ENCODE measurements at regions not wholly inside any gene's neighbourhood (a gene's known extent, or its start where the extent isn't known, plus 50 kb on each side); places are given as distances from the start of the nearest gene placed in this dataset.

DNA sequence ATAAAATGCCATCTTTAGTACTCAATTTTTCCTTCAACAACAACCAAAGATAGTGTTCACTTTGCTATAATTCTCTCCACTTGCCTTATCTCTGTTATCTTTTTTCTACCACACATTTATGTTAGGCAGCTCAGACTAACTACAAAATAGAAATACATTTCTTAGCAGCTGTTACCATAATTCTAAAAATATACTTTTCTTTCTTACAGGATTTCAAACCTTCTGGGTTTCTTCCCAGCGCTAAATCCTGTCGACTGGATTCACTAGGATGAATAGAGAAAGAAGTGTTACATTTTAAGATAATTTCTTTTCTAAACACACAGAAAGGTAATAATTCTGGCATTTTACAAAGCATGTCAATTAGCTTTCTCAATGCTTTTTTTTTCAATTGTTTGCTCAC lies 105.5 kb upstream of the GK2 start:
- H3K36me3 ChIP-seq (ENCODE audit: control insufficient read depth in 2 of 2, insufficient read depth in 2 of 2, low read length in 1 of 2) = no peaks in the 10 kb centered on the region
- intact Hi-C loops (cut with micrococcal nuclease; ENCODE audit: unreplicated experiment) = no loop called here
- no peaks in the 10 kb centered on the region for H4K20me1 ChIP-seq (ENCODE audit: control insufficient read depth, insufficient read depth)
- H3K27ac ChIP-seq (ENCODE audit: control insufficient read depth, insufficient read depth) = no peak overlapping the region
- in situ Hi-C loops (cut with MboI) = no loop called here
- no peaks in the 10 kb centered on the region for H3K79me2 ChIP-seq (ENCODE audit: control insufficient read depth, insufficient read depth, low read length)
- ChIA-PET RAD21 (ENCODE audit: unreplicated experiment) (no interaction called here), SMC1A (ENCODE audit: uncharacterized antibody, unreplicated experiment) (no interaction called here), POLR2A (interaction anchor here (0.6 kb wide), 1 partner anchor 387 kb away, joined by 3 read pairs; no protein-coding TSS in a partner anchor), CTCF (interaction anchor here (0.6 kb wide), 1 partner anchor 254 kb away, joined by 3 read pairs; no protein-coding TSS in a partner anchor)
- H3K9me3 ChIP-seq (replicated peaks; ENCODE audit: control insufficient read depth, insufficient read depth, low read length) = no peaks in the 10 kb centered on the region
- no peak overlapping the region for H3K4me3 ChIP-seq
- no peak for DNase-seq (ENCODE audit: low read depth, low spot score)
- H3K4me1 ChIP-seq (ENCODE audit: control insufficient read depth, insufficient read depth, low read length) = no peaks in the 10 kb centered on the region
- H3K9ac ChIP-seq (ENCODE audit: control insufficient read depth, insufficient read depth, low read length) = no peak overlapping the region
- H2AFZ ChIP-seq (ENCODE audit: control insufficient read depth, low read depth, low read length) = no peak overlapping the region
- no peak for FAIRE-seq
- TF ChIP-seq NRF1 (conservative IDR thresholded peaks at IDR 0.05; ENCODE audit: low read depth, low read length) (no peak), TARDBP (IDR thresholded peaks at IDR 0.05; ENCODE audit: borderline replicate concordance) (no peak), CEBPB (IDR thresholded peaks at IDR 0.05; ENCODE audit: borderline replicate concordance in 1 of 2, low read depth in 2 of 2, low read length in 2 of 2) (no peak), JUND (IDR thresholded peaks at IDR 0.05; ENCODE audit: low read depth, low read length) (no peak), EED (IDR thresholded peaks at IDR 0.05; ENCODE audit: low read depth) (no peak), MYB (IDR thresholded peaks at IDR 0.05; ENCODE audit: borderline replicate concordance, low read depth, low read length) (no peak), GATAD2B (conservative IDR thresholded peaks at IDR 0.05; ENCODE audit: low read depth) (no peak), BHLHE40 (IDR thresholded peaks at IDR 0.05; ENCODE audit: borderline replicate concordance in 1 of 2, low read depth in 2 of 2, low read length in 1 of 2) (no peak), CREB1 (IDR thresholded peaks at IDR 0.05; ENCODE audit: low read depth) (no peak), KAT2A (conservative IDR thresholded peaks at IDR 0.05; ENCODE audit: control insufficient read depth, low read depth, low read length) (no peak), RAD51 (IDR thresholded peaks at IDR 0.05) (no peak), CBFB (IDR thresholded peaks at IDR 0.05; ENCODE audit: low read depth) (no peak), SP1 (IDR thresholded peaks at IDR 0.05; ENCODE audit: low read depth, low read length) (no peak), MEF2A (IDR thresholded peaks at IDR 0.05; ENCODE audit: insufficient read depth, low read depth, low read length) (no peak), MTA2 (IDR thresholded peaks at IDR 0.05; ENCODE audit: low read depth) (no peak), RFX5 (IDR thresholded peaks at IDR 0.05; ENCODE audit: low read depth, low read length) (no peak), BACH1 (IDR thresholded peaks at IDR 0.05; ENCODE audit: borderline replicate concordance) (no peak), STAT1 (conservative IDR thresholded peaks at IDR 0.05) (no peak)
- TF ChIP-seq, protein P1, sequence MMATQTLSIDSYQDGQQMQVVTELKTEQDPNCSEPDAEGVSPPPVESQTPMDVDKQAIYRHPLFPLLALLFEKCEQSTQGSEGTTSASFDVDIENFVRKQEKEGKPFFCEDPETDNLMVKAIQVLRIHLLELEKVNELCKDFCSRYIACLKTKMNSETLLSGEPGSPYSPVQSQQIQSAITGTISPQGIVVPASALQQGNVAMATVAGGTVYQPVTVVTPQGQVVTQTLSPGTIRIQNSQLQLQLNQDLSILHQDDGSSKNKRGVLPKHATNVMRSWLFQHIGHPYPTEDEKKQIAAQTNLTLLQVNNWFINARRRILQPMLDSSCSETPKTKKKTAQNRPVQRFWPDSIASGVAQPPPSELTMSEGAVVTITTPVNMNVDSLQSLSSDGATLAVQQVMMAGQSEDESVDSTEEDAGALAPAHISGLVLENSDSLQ (IDR thresholded peaks at IDR 0.05) = no peak
- TF ChIP-seq, protein P2, sequence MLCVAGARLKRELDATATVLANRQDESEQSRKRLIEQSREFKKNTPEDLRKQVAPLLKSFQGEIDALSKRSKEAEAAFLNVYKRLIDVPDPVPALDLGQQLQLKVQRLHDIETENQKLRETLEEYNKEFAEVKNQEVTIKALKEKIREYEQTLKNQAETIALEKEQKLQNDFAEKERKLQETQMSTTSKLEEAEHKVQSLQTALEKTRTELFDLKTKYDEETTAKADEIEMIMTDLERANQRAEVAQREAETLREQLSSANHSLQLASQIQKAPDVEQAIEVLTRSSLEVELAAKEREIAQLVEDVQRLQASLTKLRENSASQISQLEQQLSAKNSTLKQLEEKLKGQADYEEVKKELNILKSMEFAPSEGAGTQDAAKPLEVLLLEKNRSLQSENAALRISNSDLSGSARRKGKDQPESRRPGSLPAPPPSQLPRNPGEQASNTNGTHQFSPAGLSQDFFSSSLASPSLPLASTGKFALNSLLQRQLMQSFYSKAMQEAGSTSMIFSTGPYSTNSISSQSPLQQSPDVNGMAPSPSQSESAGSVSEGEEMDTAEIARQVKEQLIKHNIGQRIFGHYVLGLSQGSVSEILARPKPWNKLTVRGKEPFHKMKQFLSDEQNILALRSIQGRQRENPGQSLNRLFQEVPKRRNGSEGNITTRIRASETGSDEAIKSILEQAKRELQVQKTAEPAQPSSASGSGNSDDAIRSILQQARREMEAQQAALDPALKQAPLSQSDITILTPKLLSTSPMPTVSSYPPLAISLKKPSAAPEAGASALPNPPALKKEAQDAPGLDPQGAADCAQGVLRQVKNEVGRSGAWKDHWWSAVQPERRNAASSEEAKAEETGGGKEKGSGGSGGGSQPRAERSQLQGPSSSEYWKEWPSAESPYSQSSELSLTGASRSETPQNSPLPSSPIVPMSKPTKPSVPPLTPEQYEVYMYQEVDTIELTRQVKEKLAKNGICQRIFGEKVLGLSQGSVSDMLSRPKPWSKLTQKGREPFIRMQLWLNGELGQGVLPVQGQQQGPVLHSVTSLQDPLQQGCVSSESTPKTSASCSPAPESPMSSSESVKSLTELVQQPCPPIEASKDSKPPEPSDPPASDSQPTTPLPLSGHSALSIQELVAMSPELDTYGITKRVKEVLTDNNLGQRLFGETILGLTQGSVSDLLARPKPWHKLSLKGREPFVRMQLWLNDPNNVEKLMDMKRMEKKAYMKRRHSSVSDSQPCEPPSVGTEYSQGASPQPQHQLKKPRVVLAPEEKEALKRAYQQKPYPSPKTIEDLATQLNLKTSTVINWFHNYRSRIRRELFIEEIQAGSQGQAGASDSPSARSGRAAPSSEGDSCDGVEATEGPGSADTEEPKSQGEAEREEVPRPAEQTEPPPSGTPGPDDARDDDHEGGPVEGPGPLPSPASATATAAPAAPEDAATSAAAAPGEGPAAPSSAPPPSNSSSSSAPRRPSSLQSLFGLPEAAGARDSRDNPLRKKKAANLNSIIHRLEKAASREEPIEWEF (IDR thresholded peaks at IDR 0.05; ENCODE audit: insufficient replicate concordance, low read depth, low read length) = no peak
- H3K27me3 ChIP-seq (replicated peaks in 1 of 2; ENCODE audit: control insufficient read depth in 2 of 2, insufficient read depth in 2 of 2, low read length in 1 of 2) = no peaks in the 10 kb centered on the region
- no TSS peak for BruUV-seq (replicated peaks)
- WGBS (ENCODE audit: insufficient coverage, insufficient replicate concordance, low lambda C conversion rate, missing lambda C conversion rate) = 78% methylated on average over 2 of the region's 2 CpGs
- no peak for ATAC-seq
- no peak overlapping the region for H3K4me2 ChIP-seq (ENCODE audit: control insufficient read depth, insufficient read depth)
